Fibroblast of lung (primary cell): ENCODE measurements at regions not wholly inside any gene's neighbourhood (a gene's known extent, or its start where the extent isn't known, plus 50 kb on each side); places are given as distances from the start of the nearest gene placed in this dataset.

Experiments
- DNase-seq, 2 donors: peaks; one replicate each; pipeline versions ENCODE4 v3.0.0 to v3.0.0-alpha.2; 2010; ENCODE audit warnings: low read depth in 2 of 2
- H2AFZ ChIP-seq: 2 replicates; pipeline ENCODE4 v1.5.1; 2012; ENCODE audit warnings: low read length, control low read depth, inconsistent platforms
- H3K27ac ChIP-seq: 2 replicates; pipeline ENCODE4 v1.5.1; 2011; ENCODE audit warnings: low read length, control low read depth; ENCODE audit not compliant: insufficient read depth
- H3K27me3 ChIP-seq: 2 replicates; pipeline ENCODE4 v1.5.1; 2011; ENCODE audit warnings: mild to moderate bottlenecking, low read length; ENCODE audit not compliant: control insufficient read depth, insufficient read depth
- H3K36me3 ChIP-seq: 2 replicates; pipeline ENCODE4 v1.5.1; 2011; ENCODE audit warnings: low read length; ENCODE audit not compliant: control insufficient read depth, insufficient read depth
- H3K4me1 ChIP-seq: 2 replicates; pipeline ENCODE4 v1.5.1; 2011; ENCODE audit warnings: low read length; ENCODE audit not compliant: control insufficient read depth, insufficient read depth; ENCODE audit errors: extremely low read depth
- H3K4me2 ChIP-seq: 2 replicates; pipeline ENCODE4 v1.5.1; 2011; ENCODE audit warnings: low read length, control low read depth; ENCODE audit not compliant: insufficient read depth; ENCODE audit errors: extremely low read depth
- H3K4me3 ChIP-seq, 4 experiments: fragments of 200-600 bp in 1 of 4; sonication (generic) in 1 of 4; replicated peaks in 1 of 4; 2 replicates each; pipeline ENCODE4 v1.5.1; 2011 to 2016; ENCODE audit warnings: low read length in 4 of 4, low read depth in 3 of 4, mild to moderate bottlenecking in 3 of 4, control low read depth in 2 of 4, inconsistent platforms in 1 of 4, mixed read lengths in 1 of 4; ENCODE audit not compliant: insufficient read depth in 1 of 4; ENCODE audit errors: control extremely low read depth in 1 of 4
- H3K79me2 ChIP-seq: 2 replicates; pipeline ENCODE4 v1.5.1; 2012; ENCODE audit warnings: mild to moderate bottlenecking, low read length, inconsistent platforms; ENCODE audit not compliant: control insufficient read depth, insufficient read depth
- H3K9ac ChIP-seq: 2 replicates; pipeline ENCODE4 v1.5.1; 2011; ENCODE audit warnings: mild to moderate bottlenecking, low read length, control low read depth; ENCODE audit not compliant: insufficient read depth
- H3K9me3 ChIP-seq: 2 replicates; pipeline ENCODE4 v1.5.1; 2012; ENCODE audit warnings: low read depth, low read length; ENCODE audit not compliant: control insufficient read depth, insufficient read depth
- H4K20me1 ChIP-seq: 2 replicates; pipeline ENCODE4 v1.5.1; 2011; ENCODE audit warnings: low read length; ENCODE audit not compliant: control insufficient read depth, insufficient read depth; ENCODE audit errors: extremely low read depth
- EZH2 ChIP-seq: IDR thresholded peaks from 2 replicates; pipeline ENCODE4 v1.5.1; 2012; ENCODE audit warnings: low read length, control low read depth, mild to moderate bottlenecking; ENCODE audit errors: missing control alignments
- TF ChIP-seq, protein P1 (sequence below), 2 donors: IDR thresholded peaks in 1 of 2; conservative IDR thresholded peaks in 1 of 2; 1 replicate in 1 of 2; 2 replicates in 1 of 2; pipeline ENCODE4 v1.5.1; 2011 to 2012; ENCODE audit warnings: low read length in 2 of 2, control low read depth in 1 of 2, inconsistent platforms in 1 of 2, low read depth in 1 of 2, mild to moderate bottlenecking in 1 of 2

DNA sequence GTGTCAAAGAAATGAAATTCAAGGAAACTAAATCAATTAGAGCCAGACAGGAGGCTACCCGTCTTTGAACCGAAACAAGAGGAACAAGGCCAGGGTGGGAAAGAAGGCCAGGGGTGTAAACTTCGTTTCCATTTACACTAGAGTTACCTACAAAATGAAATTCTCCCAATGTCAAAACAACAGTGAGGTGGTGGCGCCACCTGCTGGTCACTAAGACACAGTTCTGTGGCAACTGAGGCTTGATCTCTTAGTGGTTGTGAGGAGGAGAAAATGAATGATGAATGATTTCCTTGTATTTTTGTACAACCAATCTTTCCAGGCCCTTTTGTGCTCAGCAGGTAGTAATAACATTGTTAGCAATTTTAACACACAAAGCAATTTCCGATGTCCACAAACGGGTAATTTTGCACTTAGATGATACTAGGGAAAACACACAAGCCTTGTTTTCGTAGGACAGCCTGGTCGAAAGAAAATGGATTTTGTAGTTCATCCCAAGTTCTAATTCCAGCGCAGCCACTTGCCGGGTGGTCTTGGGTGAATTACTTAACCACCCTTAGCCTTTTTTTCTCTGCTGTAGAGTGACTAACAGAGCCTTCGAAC is 54.8 kb upstream of the SOD1 start:
- no peak overlapping the region for H3K27ac ChIP-seq
- peak; percentile 47 to 71 for DNase-seq
- H3K9ac ChIP-seq = no peak overlapping the region
- no peak overlapping the region for H2AFZ ChIP-seq
- H3K27me3 ChIP-seq = no peaks in the 10 kb centered on the region
- H3K4me1 ChIP-seq = no peaks in the 10 kb centered on the region
- no peaks in the 10 kb centered on the region for H3K79me2 ChIP-seq
- TF ChIP-seq EZH2 = no peak
- TF ChIP-seq, protein P1, sequence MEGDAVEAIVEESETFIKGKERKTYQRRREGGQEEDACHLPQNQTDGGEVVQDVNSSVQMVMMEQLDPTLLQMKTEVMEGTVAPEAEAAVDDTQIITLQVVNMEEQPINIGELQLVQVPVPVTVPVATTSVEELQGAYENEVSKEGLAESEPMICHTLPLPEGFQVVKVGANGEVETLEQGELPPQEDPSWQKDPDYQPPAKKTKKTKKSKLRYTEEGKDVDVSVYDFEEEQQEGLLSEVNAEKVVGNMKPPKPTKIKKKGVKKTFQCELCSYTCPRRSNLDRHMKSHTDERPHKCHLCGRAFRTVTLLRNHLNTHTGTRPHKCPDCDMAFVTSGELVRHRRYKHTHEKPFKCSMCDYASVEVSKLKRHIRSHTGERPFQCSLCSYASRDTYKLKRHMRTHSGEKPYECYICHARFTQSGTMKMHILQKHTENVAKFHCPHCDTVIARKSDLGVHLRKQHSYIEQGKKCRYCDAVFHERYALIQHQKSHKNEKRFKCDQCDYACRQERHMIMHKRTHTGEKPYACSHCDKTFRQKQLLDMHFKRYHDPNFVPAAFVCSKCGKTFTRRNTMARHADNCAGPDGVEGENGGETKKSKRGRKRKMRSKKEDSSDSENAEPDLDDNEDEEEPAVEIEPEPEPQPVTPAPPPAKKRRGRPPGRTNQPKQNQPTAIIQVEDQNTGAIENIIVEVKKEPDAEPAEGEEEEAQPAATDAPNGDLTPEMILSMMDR (conservative IDR thresholded peaks at IDR 0.05 in 1 of 2, IDR thresholded peaks at IDR 0.05 in 1 of 2; ENCODE audit: low read depth in 1 of 2, low read length in 2 of 2) = peak; percentile 72 to 85
- H3K36me3 ChIP-seq = no peaks in the 10 kb centered on the region
- H3K4me2 ChIP-seq = no peak overlapping the region
- H3K9me3 ChIP-seq = no peaks in the 10 kb centered on the region
- no peaks in the 10 kb centered on the region for H4K20me1 ChIP-seq
- H3K4me3 ChIP-seq = no peak overlapping the region

DNA sequence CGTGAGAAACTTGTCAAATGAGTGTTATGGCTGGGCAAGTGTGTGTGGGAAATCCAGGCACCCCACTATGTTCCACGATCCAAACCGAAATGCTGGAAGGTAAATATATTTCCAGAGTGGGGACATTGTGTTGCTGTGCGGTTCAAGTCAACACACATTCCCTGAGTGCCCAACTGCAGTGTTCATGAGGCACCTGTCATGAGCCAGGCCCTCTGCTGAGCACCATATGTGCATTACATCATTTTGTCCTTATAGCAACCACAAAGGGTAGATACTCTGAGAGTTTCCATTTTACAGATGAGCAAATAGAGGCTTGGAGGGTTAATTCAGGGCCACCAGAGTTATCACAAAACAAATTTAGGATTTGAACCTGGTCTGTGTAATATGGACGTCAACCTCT is 59.9 kb upstream of the SOD1 start:
- Histone ChIP-seq H3K27ac (no peak overlapping the region), H3K9ac (no peak overlapping the region), H4K20me1 (no peaks in the 10 kb centered on the region), H3K4me2 (no peak overlapping the region), H3K79me2 (no peaks in the 10 kb centered on the region), H3K36me3 (no peaks in the 10 kb centered on the region), H3K9me3 (no peaks in the 10 kb centered on the region), H3K4me1 (no peaks in the 10 kb centered on the region), H3K4me3 (no peak overlapping the region), H2AFZ (no peak overlapping the region), H3K27me3 (no peaks in the 10 kb centered on the region)
- TF ChIP-seq EZH2 = no peak
- DNase-seq = no peak

DNA sequence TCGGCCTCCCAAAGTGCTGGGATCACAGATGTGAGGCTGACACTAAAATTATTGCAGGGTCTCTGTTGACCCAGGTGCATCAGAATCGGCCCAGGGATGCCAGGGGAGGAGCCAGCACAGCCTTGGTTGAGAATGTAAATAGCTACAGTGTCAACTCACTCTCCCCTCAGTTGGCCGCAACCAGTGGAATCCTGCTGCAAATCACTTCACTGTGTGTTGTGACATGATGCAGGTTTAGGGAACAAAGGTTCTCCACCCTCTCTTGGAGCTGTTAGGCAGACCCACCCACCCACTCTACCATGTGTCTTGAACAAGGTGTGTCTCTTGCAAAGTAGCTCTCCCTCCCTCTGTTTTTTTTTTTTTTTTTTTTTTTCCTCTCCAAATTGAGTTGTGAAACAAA is 60.5 kb upstream of the SOD1 start:
- H3K4me2 ChIP-seq = no peak overlapping the region
- TF ChIP-seq, protein P1 (conservative IDR thresholded peaks at IDR 0.05 in 1 of 2, IDR thresholded peaks at IDR 0.05 in 1 of 2; ENCODE audit: low read depth in 1 of 2, low read length in 2 of 2) = no peak
- TF ChIP-seq EZH2 = no peak
- no peaks in the 10 kb centered on the region for H3K4me1 ChIP-seq
- no peak overlapping the region for H3K9ac ChIP-seq
- no peaks in the 10 kb centered on the region for H3K36me3 ChIP-seq
- H4K20me1 ChIP-seq = no peaks in the 10 kb centered on the region
- no peak for DNase-seq
- no peaks in the 10 kb centered on the region for H3K9me3 ChIP-seq
- no peaks in the 10 kb centered on the region for H3K79me2 ChIP-seq
- no peak overlapping the region for H3K27ac ChIP-seq
- no peak overlapping the region for H3K4me3 ChIP-seq
- H2AFZ ChIP-seq = no peak overlapping the region
- H3K27me3 ChIP-seq = no peaks in the 10 kb centered on the region
